ENCODE measurements at regions not wholly inside any gene's neighbourhood (a gene's known extent, or its start where the extent isn't known, plus 50 kb on each side); places are given as distances from the start of the nearest gene placed in this dataset.

GRCh38 chr6:25046942-25047341, 111.2 kb upstream of the RIPOR2 start:
- H3K4me1 ChIP-seq (ENCODE audit: control insufficient read depth, insufficient read depth, low read length): no peaks in the 10 kb centered on the region
- H3K27me3 ChIP-seq (ENCODE audit: control insufficient read depth, insufficient read depth, low read length, poor library complexity, severe bottlenecking): no peaks in the 10 kb centered on the region
- H3K9me3 ChIP-seq (ENCODE audit: control insufficient read depth, low read length): no peaks in the 10 kb centered on the region
- Mint-ChIP-seq H3K4me3 (no peak overlapping the region), H3K4me1 (peaks cover 2% of the 10 kb centered on the region), H3K36me3 (ENCODE audit: low read depth) (no peaks in the 10 kb centered on the region), H3K27ac (no peak overlapping the region), H3K27me3 (ENCODE audit: insufficient read depth) (no peaks in the 10 kb centered on the region), H3K9me3 (no peaks in the 10 kb centered on the region)
- TF ChIP-seq CTCF (conservative IDR thresholded peaks at IDR 0.05): no peak
- 87 to 93% methylated on average over 2 of the region's 2 CpGs for WGBS, 2 experiments (ENCODE audit: insufficient coverage in 1 of 2, insufficient read length in 1 of 2)
- H3K27ac ChIP-seq (ENCODE audit: low read depth, low read length): no peak overlapping the region
- H3K9ac ChIP-seq (ENCODE audit: extremely low read depth, low read length, poor library complexity, severe bottlenecking): no peak overlapping the region
- H3K4me3 ChIP-seq (ENCODE audit: low read length): no peak overlapping the region
- H3K36me3 ChIP-seq (ENCODE audit: control insufficient read depth, insufficient read depth, low read length): no peaks in the 10 kb centered on the region
- no peak for DNase-seq

GRCh38 chr6:25050356-25050755, 114.6 kb upstream of the RIPOR2 start:
- Mint-ChIP-seq H3K27me3 (ENCODE audit: insufficient read depth) (no peaks in the 10 kb centered on the region), H3K9me3 (no peaks in the 10 kb centered on the region), H3K4me1 (no peaks in the 10 kb centered on the region), H3K36me3 (ENCODE audit: low read depth) (no peaks in the 10 kb centered on the region), H3K27ac (no peak overlapping the region), H3K4me3 (no peak overlapping the region)
- Histone ChIP-seq H3K36me3 (ENCODE audit: control insufficient read depth, insufficient read depth, low read length) (no peaks in the 10 kb centered on the region), H3K27me3 (ENCODE audit: control insufficient read depth, insufficient read depth, low read length, poor library complexity, severe bottlenecking) (no peaks in the 10 kb centered on the region), H3K9me3 (ENCODE audit: control insufficient read depth, low read length) (no peaks in the 10 kb centered on the region), H3K4me1 (ENCODE audit: control insufficient read depth, insufficient read depth, low read length) (no peaks in the 10 kb centered on the region), H3K9ac (ENCODE audit: extremely low read depth, low read length, poor library complexity, severe bottlenecking) (no peak overlapping the region), H3K27ac (ENCODE audit: low read depth, low read length) (no peak overlapping the region), H3K4me3 (ENCODE audit: low read length) (no peak overlapping the region)
- WGBS, 2 experiments (ENCODE audit: insufficient coverage in 1 of 2, insufficient read length in 1 of 2): 90 to 100% methylated on average over 1 to 5 of the region's 6 CpGs
- TF ChIP-seq CTCF (conservative IDR thresholded peaks at IDR 0.05): no peak
- DNase-seq: no peak

- no peak for DNase-seq
- H3K4me1 Mint-ChIP-seq: no peaks in the 10 kb centered on the region
- Histone ChIP-seq H3K27me3 (ENCODE audit: control insufficient read depth, insufficient read depth, low read length, poor library complexity, severe bottlenecking) (no peaks in the 10 kb centered on the region), H3K4me1 (ENCODE audit: control insufficient read depth, insufficient read depth, low read length) (no peaks in the 10 kb centered on the region), H3K36me3 (ENCODE audit: control insufficient read depth, insufficient read depth, low read length) (no peaks in the 10 kb centered on the region), H3K4me3 (ENCODE audit: low read length) (no peak overlapping the region), H3K27ac (ENCODE audit: low read depth, low read length) (no peak overlapping the region), H3K9me3 (ENCODE audit: control insufficient read depth, low read length) (no peaks in the 10 kb centered on the region), H3K9ac (ENCODE audit: extremely low read depth, low read length, poor library complexity, severe bottlenecking) (no peak overlapping the region)
- no peak overlapping the region for H3K4me3 Mint-ChIP-seq
- TF ChIP-seq CTCF (conservative IDR thresholded peaks at IDR 0.05): no peak
- no peak overlapping the region for H3K27ac Mint-ChIP-seq
- H3K36me3 Mint-ChIP-seq (ENCODE audit: low read depth): no peaks in the 10 kb centered on the region
- H3K27me3 Mint-ChIP-seq (ENCODE audit: insufficient read depth): no peaks in the 10 kb centered on the region
- 89 to 100% methylated on average over 2 of the region's 2 CpGs for WGBS, 2 experiments (ENCODE audit: insufficient coverage in 1 of 2, insufficient read length in 1 of 2)
- no peaks in the 10 kb centered on the region for H3K9me3 Mint-ChIP-seq
These were observed 115.3 kb upstream of the RIPOR2 start for GRCh38 chr6:25051083-25051482.
